Stimulated activated naive CD8-positive, alpha-beta T cell treated with anti-CD3 and anti-CD28 coated beads, Interleukin-15, amount 100 ng/mL, for 72 hours (primary cell): ENCODE measurements at regions not wholly inside any gene's neighbourhood (a gene's known extent, or its start where the extent isn't known, plus 50 kb on each side); places are given as distances from the start of the nearest gene placed in this dataset.
A peak's percentile ranks its signal among the peaks of the same experiment; 100 is the strongest.

Experiments used
- ATAC-seq: fragments of 150-1000 bp; cut with Tn5 transposase; 2 replicates; pipeline ENCODE4 v1.10.0; 2021; ENCODE audit warnings: mild to moderate bottlenecking, moderate library complexity
- DNase-seq, 2 donors: peaks; one replicate each; pipeline ENCODE4 v3.0.0; 2021 to 2022
- H3K27ac Mint-ChIP-seq, 2 donors: one replicate each; pipeline ENCODE4 v1.8.0; 2022; ENCODE audit warnings: mild to moderate bottlenecking in 2 of 2, mixed read lengths in 2 of 2, moderate library complexity in 2 of 2
- H3K27me3 Mint-ChIP-seq: one replicate; pipeline ENCODE4 v1.8.0; 2022; ENCODE audit warnings: mixed read lengths
- H3K4me1 Mint-ChIP-seq: one replicate; pipeline ENCODE4 v1.8.0; 2022; ENCODE audit warnings: mild to moderate bottlenecking, mixed read lengths
- H3K4me3 Mint-ChIP-seq, 2 donors: one replicate each; pipeline ENCODE4 v1.8.0; 2022; ENCODE audit warnings: mild to moderate bottlenecking in 2 of 2, mixed read lengths in 2 of 2, moderate library complexity in 1 of 2
- H3K9me3 Mint-ChIP-seq, 2 donors: one replicate each; pipeline ENCODE4 v1.8.0; 2022; ENCODE audit warnings: mixed read lengths in 2 of 2

DNA sequence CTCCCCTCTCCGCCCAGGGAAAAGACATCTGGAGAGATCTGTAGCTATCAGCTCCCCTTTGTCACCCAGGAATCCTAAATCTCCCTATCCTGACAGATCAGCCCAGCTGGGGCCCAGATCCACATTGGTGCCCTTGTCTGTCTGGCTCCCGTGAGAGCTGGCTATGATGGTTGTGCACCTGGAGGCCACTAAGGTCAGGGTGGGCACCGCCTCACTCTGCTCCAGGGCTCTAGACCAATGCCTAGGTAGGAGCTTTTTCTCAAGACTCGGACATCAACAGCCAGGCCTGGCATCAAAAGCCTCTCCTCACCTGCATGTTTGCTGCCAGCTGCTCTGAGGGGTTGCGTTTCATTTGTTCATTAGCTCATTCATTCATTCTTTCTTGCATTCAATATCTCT, 142.7 kb downstream of the SMAD6 start:
- DNase-seq (no peak), ATAC-seq (no peak)
- peaks cover 60% of the 10 kb centered on the region for H3K27me3 Mint-ChIP-seq
- H3K9me3 Mint-ChIP-seq, result no peaks in the 10 kb centered on the region
- H3K27ac Mint-ChIP-seq, result no peak overlapping the region
- H3K4me3 Mint-ChIP-seq, result no peak overlapping the region
- peaks cover 6% of the 10 kb centered on the region for H3K4me1 Mint-ChIP-seq

- H3K9me3 Mint-ChIP-seq, result no peaks in the 10 kb centered on the region
- H3K27me3 Mint-ChIP-seq, result peaks cover 62% of the 10 kb centered on the region
- H3K4me1 Mint-ChIP-seq, result peaks cover 6% of the 10 kb centered on the region
- no peak overlapping the region for H3K27ac Mint-ChIP-seq
- no peak for ATAC-seq
- DNase-seq, result no peak
- H3K4me3 Mint-ChIP-seq, result no peak overlapping the region
These were observed 143.3 kb downstream of the SMAD6 start for GRCh38 chr15:66845266-66845785.

- no peak for DNase-seq
- H3K27me3 Mint-ChIP-seq, result peaks cover 65% of the 10 kb centered on the region
- no peak for ATAC-seq
- no peak overlapping the region for H3K27ac Mint-ChIP-seq
- H3K4me3 Mint-ChIP-seq, result no peak overlapping the region
- H3K4me1 Mint-ChIP-seq, result peaks cover 10% of the 10 kb centered on the region
- no peaks in the 10 kb centered on the region for H3K9me3 Mint-ChIP-seq
These were observed 144.0 kb downstream of the SMAD6 start for GRCh38 chr15:66846031-66846430.

DNA sequence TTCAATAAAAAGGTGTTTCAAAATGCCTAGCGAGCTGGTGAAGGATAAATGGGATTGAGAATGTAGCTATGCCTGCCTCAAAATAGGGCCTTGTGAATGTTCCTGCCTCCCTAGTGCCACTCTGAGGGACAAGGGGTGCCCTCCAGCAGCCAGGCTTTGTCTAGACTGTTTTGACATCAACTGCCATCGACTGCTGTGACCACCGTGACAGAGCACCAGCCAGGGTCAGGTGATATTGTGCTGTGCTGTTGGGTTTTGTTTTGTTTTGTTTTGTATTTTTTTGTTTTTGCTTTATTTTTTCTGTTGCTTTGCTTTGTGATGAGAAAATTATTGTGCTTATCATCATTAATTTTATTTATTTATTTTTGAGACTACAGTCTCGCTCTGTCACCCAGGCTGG, 144.8 kb downstream of the SMAD6 start:
- no peak overlapping the region for H3K4me3 Mint-ChIP-seq
- H3K27me3 Mint-ChIP-seq, result peaks cover 65% of the 10 kb centered on the region
- DNase-seq, result no peak
- H3K4me1 Mint-ChIP-seq, result peaks cover 17% of the 10 kb centered on the region
- ATAC-seq, result no peak
- no peaks in the 10 kb centered on the region for H3K9me3 Mint-ChIP-seq
- H3K27ac Mint-ChIP-seq, result no peak overlapping the region

DNA sequence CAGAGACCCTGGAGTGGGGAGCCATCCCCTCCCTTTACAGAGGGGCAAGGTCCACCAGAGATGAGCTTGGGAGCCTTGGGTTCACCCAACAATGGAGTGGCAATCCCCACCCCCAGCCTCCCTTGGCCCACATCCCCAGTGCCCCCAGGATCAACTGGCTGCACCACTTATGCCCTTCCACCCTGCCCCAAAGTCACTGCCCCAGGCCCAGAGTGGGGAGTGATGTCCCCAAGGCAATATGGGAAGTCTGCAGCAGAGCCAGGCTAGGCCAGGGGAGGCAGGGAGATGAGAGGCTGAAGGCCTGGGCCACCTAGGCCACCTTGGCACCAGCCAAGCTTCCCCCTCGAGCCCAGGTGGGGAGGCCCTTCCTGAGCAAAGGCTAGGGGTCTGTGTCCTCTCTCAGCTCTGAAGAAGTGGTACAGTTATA, 145.5 kb downstream of the SMAD6 start:
- ATAC-seq (no peak), DNase-seq (no peak)
- Mint-ChIP-seq H3K27me3 (peaks cover 66% of the 10 kb centered on the region), H3K4me1 (peaks cover 14% of the 10 kb centered on the region), H3K27ac (no peak overlapping the region), H3K4me3 (no peak overlapping the region), H3K9me3 (no peaks in the 10 kb centered on the region)

DNA sequence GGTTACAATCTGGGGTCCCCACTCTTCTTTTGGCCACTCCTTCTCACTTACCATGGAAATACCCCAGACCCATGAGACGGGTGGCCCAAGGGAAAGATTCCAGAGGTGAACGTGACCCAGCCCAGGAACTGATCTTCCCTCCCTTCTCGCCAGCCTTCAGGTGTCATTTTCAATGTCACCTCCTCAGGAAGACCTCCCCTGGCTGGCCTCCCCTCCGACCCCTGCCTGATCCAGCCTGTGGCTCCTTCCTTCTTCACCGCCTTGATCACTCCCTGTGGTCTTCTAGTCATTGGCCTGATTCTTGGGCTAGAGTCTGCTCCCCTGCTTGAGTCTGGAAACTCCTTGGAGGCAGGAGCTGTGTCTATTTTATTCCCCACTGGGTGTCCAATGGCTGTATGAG, 146.1 kb downstream of the SMAD6 start:
- Mint-ChIP-seq H3K4me3 (no peak overlapping the region), H3K9me3 (no peaks in the 10 kb centered on the region), H3K27me3 (peaks cover 69% of the 10 kb centered on the region), H3K27ac (no peak overlapping the region), H3K4me1 (peaks cover 14% of the 10 kb centered on the region)
- DNase-seq (no peak), ATAC-seq (no peak)

- peaks cover 14% of the 10 kb centered on the region for H3K4me1 Mint-ChIP-seq
- peaks cover 66% of the 10 kb centered on the region for H3K27me3 Mint-ChIP-seq
- no peak for ATAC-seq
- no peak overlapping the region for H3K4me3 Mint-ChIP-seq
- DNase-seq, result no peak
- no peaks in the 10 kb centered on the region for H3K9me3 Mint-ChIP-seq
- no peak overlapping the region for H3K27ac Mint-ChIP-seq
These were observed 146.8 kb downstream of the SMAD6 start for GRCh38 chr15:66848686-66849392.

DNA sequence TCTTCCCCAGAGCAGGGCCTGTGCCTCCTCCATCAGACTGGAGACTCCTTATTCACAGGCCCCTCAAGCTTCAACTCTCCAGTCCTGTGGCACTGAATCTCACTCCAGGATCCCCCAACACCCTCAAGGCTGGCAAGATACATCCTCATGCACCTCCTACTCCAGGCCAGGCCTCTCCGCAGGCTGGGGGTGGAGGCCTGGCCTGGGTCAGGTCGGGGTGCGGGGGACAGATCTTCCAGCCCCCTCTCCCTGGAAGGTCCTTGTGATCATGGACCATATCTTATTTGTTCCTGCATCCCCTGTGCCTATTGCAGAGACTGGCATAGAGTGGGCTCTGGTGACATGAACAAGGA, 147.3 kb downstream of the SMAD6 start:
- H3K4me3 Mint-ChIP-seq, result no peak overlapping the region
- DNase-seq (no peak), ATAC-seq (no peak)
- H3K4me1 Mint-ChIP-seq, result peaks cover 14% of the 10 kb centered on the region
- H3K27ac Mint-ChIP-seq, result no peak overlapping the region
- peaks cover 66% of the 10 kb centered on the region for H3K27me3 Mint-ChIP-seq
- no peaks in the 10 kb centered on the region for H3K9me3 Mint-ChIP-seq

DNA sequence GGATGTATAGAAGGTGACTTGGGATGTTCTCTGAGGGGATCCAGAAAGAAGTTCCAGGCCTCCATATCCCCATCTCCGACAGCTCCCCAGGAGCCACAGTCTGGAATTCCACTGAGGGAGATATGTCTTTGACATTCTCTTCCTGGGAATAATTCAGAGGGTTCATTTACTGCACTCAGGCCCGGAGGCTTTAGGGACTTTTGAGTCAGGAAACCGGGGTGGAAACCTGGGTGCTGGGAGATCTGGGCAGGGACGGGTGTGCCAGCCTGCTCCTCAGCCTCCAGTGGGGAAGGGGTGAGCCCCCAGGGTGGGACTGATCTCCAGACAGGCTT, 147.7 kb downstream of the SMAD6 start:
- ATAC-seq (no peak), DNase-seq (no peak)
- H3K27ac Mint-ChIP-seq, result no peak overlapping the region
- no peaks in the 10 kb centered on the region for H3K9me3 Mint-ChIP-seq
- no peak overlapping the region for H3K4me3 Mint-ChIP-seq
- peaks cover 14% of the 10 kb centered on the region for H3K4me1 Mint-ChIP-seq
- H3K27me3 Mint-ChIP-seq, result peaks cover 66% of the 10 kb centered on the region

DNA sequence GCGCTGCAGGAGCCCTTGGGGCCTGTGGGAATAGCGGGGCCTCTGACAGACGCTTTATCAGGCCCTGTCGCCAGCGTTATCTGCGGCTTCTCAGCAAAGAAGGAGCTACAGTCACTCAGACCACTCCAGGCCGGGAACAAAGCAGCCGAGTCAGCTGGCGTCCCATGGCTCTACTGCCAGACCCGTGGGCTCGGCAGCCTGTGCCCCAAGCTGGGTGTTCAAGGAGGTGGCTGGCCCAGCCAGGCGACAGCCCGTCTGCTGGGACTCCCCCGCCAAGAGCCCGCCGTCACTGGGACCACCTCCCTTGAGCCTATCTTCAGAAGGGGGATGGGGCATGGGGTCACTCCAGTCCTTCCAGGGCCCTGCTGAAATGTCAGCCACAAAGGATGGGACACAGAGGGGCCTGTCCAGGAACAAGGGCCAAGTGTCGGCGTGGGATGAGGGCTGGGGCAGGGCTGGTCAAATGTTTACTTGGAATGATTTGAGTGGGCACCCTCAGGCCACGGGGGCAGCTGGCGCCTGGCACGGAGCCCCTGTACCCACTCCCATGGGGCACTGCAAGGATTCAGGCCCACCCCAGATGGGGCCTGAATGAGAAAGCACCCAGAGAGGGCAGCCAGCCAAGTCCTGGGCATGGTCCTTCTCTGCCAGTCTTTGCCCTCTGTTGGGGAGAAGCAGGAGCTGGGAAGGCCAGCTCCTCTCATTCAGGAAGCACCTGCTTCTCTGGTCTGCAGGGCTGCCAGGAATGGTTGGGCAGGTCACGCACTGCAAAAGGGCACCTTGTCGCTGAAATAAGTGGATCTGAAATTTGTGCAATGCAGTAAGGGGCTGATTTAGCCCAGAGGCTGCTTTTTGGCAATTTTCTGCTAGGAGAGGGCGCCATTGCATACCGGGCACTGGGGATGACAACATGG, 148.3 kb downstream of the SMAD6 start:
- DNase-seq (no peak), ATAC-seq (no peak)
- no peak overlapping the region for H3K4me3 Mint-ChIP-seq
- H3K4me1 Mint-ChIP-seq, result peaks cover 14% of the 10 kb centered on the region
- no peaks in the 10 kb centered on the region for H3K9me3 Mint-ChIP-seq
- peaks cover 62% of the 10 kb centered on the region for H3K27me3 Mint-ChIP-seq
- no peak overlapping the region for H3K27ac Mint-ChIP-seq

DNA sequence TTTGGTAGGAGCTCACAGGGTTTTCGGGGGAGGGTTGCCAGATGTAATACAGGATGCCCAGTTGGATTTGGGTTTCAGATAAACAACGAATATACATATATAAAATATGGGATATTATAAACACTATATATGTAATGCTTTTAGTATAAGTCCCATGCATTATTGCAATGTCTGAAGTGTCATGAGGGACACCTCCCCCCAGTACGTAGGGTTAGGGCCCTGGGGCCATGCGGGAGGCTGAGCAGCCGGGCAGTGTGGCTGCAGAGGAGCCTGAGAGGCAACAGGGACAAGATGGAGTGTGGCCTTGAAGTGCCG, 148.9 kb downstream of the SMAD6 start:
- Mint-ChIP-seq H3K27ac (no peak overlapping the region), H3K9me3 (no peaks in the 10 kb centered on the region), H3K4me3 (peak overlapping the region in 1 of 2 donors; percentile 27), H3K4me1 (peaks cover 14% of the 10 kb centered on the region), H3K27me3 (peaks cover 65% of the 10 kb centered on the region)
- no peak for ATAC-seq
- DNase-seq, result no peak

- Mint-ChIP-seq H3K27ac (no peak overlapping the region), H3K27me3 (peaks cover 60% of the 10 kb centered on the region), H3K4me3 (peak overlapping the region in 1 of 2 donors; percentile 27), H3K4me1 (peaks cover 14% of the 10 kb centered on the region), H3K9me3 (no peaks in the 10 kb centered on the region)
- DNase-seq, result peak; percentile 76 to 78
- ATAC-seq, result peak; percentile 94
These were observed 149.5 kb downstream of the SMAD6 start for GRCh38 chr15:66851311-66852063.

GRCh38 chr15:66852064-66852905, 150.2 kb downstream of the SMAD6 start:
- Mint-ChIP-seq H3K4me1 (peaks cover 14% of the 10 kb centered on the region), H3K27me3 (peaks cover 60% of the 10 kb centered on the region), H3K4me3 (no peak overlapping the region), H3K27ac (no peak overlapping the region), H3K9me3 (no peaks in the 10 kb centered on the region)
- ATAC-seq (no peak), DNase-seq (no peak)

DNA sequence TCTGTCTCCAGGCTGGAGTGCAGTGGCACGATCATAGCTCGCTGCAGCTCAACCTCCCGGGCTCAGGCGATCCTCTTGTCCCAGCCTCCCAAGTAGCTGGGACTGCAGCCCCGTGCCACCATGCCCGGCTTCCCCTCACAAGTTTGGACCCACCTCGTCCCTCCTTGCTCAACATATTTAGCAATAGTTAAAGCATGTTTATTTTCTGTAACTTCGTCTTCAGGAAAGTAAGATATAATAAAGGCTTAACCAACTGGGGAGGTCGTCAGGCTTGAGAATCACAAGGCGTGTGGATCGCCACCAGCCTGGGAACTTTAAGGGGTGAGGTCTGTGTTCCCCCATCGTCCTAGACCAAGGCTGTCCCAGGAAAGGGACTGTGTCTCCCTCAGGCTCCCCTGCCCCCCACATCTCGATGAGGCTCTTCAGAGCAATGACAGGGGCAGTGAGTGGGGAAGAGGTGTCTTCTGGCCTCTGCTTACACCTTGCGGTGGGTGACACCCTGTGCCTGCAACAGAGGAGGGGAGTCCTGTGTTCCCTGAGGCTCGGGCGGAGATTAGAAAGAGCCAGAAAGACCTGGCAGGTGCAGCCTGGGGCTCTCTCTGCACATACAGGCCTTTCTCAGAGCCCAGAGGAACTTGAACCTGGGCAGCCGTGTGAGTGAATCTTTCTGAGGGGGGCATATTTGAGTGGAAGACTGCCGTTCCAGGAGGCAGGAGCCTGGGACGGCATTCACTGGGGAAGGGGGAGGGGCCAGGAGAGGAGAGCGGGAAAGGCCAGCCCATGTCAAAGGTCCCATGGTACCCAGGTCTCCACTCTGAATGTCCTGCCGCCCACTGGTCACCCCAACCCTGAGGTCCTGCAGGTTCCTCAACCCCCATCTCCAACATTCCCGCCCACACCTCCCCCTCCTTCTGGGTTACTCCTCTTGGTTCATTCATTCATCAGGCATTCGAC, 152.3 kb downstream of the SMAD6 start:
- Mint-ChIP-seq H3K27me3 (peaks cover 59% of the 10 kb centered on the region), H3K4me3 (no peak overlapping the region), H3K4me1 (peaks cover 14% of the 10 kb centered on the region), H3K27ac (peak overlapping the region in 1 of 2 donors; percentile 27), H3K9me3 (no peaks in the 10 kb centered on the region)
- ATAC-seq (no peak), DNase-seq (no peak)
